WERI-Rb-1 (cell line): ENCODE measurements at regions not wholly inside any gene's neighbourhood (a gene's known extent, or its start where the extent isn't known, plus 50 kb on each side); places are given as distances from the start of the nearest gene placed in this dataset.
A peak's percentile ranks its signal among the peaks of the same experiment; 100 is the strongest.
"Not testable (repeated sequence)": the region's sequence is repeated elsewhere in the genome, so short reads cannot be mapped to it uniquely, and the experiment has no call there.

Experiments used
- DNase-seq: peaks from one replicate; pipeline ENCODE4 v3.0.0-alpha.2; 2020
- H3K27ac ChIP-seq: fragments of 250-450 bp; sonication (Bioruptor Pico); 2 replicates; pipeline ENCODE4 v1.5.1; 2020; ENCODE audit warnings: mild to moderate bottlenecking, moderate library complexity
- H3K27me3 ChIP-seq: fragments of 250-450 bp; sonication (Bioruptor Pico); 2 replicates; pipeline ENCODE4 v1.5.1; 2021; ENCODE audit warnings: mild to moderate bottlenecking, low read depth, moderate library complexity; ENCODE audit not compliant: insufficient read depth, severe bottlenecking
- H3K36me3 ChIP-seq: fragments of 250-450 bp; sonication (Bioruptor Pico); 2 replicates; pipeline ENCODE4 v1.5.1; 2020; ENCODE audit warnings: mild to moderate bottlenecking, moderate library complexity
- H3K4me3 ChIP-seq: 2 replicates; pipeline ENCODE4 v1.5.1; 2011; ENCODE audit warnings: low read depth, mild to moderate bottlenecking, control low read depth, low read length
- H3K9me3 ChIP-seq: fragments of 250-450 bp; sonication (Bioruptor Pico); 2 replicates; pipeline ENCODE4 v1.5.1; 2021; ENCODE audit warnings: mild to moderate bottlenecking, moderate library complexity; ENCODE audit not compliant: severe bottlenecking
- TF ChIP-seq, protein P1 (sequence below): IDR thresholded peaks from 2 replicates; pipeline ENCODE4 v1.5.1; 2011; ENCODE audit warnings: low read depth, mild to moderate bottlenecking, control low read depth, inconsistent platforms, low read length

DNA sequence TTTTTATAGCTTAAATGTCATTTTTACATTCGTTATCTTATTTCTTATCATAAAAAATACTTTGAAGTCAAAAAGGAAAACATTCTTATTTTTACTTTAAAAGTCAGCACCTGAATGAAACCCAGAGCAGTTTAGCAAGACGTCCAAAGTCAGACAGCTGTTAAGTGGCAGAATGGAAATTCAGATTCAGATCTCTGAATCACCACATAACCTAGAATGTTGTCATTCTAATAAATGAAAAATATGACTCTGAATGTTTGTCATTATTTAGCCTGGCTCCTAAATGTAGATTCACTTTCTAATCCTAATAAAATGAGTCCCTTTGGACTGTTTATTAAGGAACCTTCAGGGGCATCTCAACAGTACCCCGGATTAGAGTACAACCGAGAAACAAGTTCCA, 75.2 kb upstream of the RGS7 start:
- H3K27ac ChIP-seq: no peak overlapping the region
- H3K27me3 ChIP-seq: no peaks in the 10 kb centered on the region
- H3K9me3 ChIP-seq: no peaks in the 10 kb centered on the region
- no peak overlapping the region for H3K4me3 ChIP-seq
- DNase-seq: no peak
- TF ChIP-seq, protein P1, sequence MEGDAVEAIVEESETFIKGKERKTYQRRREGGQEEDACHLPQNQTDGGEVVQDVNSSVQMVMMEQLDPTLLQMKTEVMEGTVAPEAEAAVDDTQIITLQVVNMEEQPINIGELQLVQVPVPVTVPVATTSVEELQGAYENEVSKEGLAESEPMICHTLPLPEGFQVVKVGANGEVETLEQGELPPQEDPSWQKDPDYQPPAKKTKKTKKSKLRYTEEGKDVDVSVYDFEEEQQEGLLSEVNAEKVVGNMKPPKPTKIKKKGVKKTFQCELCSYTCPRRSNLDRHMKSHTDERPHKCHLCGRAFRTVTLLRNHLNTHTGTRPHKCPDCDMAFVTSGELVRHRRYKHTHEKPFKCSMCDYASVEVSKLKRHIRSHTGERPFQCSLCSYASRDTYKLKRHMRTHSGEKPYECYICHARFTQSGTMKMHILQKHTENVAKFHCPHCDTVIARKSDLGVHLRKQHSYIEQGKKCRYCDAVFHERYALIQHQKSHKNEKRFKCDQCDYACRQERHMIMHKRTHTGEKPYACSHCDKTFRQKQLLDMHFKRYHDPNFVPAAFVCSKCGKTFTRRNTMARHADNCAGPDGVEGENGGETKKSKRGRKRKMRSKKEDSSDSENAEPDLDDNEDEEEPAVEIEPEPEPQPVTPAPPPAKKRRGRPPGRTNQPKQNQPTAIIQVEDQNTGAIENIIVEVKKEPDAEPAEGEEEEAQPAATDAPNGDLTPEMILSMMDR: no peak
- H3K36me3 ChIP-seq: no peaks in the 10 kb centered on the region

DNA sequence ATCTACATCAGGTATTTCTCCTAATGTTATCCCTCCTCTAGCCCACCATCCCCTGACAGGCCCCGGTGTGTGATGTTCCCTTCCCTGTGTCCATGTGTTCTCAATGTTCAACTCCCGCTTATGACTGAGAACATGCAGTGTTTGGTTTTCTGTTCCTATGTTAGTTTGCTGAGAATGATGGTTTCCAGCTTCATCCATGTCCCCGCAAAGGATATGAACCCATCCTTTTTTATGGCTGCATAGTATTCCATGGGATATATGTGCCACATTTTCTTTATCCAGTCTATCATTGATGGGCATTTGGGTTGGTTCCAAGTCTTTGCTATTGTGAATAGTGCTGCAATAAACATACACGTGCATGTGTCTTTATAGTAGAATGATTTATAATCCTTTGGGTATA, 68.1 kb upstream of the RGS7 start:
- H3K27me3 ChIP-seq, H3K9me3 ChIP-seq, H3K27ac ChIP-seq, H3K36me3 ChIP-seq, H3K4me3 ChIP-seq, DNase-seq: not testable (repeated sequence)

DNA sequence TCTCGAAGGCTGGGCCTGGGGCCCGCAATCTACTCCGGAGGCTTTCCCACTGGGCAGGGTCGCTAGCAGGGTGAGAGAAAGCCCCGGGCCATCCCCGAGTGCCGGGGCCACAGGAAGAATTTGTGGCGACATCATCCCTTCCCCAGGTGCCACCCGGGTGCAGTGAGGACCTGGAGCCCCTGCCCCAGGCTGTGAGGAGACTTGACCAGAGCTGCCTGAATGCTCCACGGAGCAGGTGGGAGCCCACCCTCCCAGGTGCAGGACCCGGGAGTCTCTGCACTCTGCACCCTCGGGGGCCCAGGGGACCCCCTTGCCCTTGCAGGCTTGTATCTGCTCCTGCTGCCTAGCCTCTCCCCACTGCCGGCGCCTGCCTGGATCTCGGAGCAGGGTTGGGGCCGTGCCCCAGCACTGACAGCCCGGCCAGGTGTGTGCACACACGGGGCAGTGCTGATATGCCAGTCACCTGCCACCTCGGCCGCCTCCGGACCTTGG, 67.5 kb upstream of the RGS7 start:
- TF ChIP-seq, protein P1: no peak
- peak overlapping the region; percentile 49 for H3K27ac ChIP-seq
- no peak for DNase-seq
- H3K36me3 ChIP-seq: no peaks in the 10 kb centered on the region
- H3K4me3 ChIP-seq: peak overlapping the region; percentile 74
- H3K9me3 ChIP-seq: no peaks in the 10 kb centered on the region
- H3K27me3 ChIP-seq: no peaks in the 10 kb centered on the region

DNA sequence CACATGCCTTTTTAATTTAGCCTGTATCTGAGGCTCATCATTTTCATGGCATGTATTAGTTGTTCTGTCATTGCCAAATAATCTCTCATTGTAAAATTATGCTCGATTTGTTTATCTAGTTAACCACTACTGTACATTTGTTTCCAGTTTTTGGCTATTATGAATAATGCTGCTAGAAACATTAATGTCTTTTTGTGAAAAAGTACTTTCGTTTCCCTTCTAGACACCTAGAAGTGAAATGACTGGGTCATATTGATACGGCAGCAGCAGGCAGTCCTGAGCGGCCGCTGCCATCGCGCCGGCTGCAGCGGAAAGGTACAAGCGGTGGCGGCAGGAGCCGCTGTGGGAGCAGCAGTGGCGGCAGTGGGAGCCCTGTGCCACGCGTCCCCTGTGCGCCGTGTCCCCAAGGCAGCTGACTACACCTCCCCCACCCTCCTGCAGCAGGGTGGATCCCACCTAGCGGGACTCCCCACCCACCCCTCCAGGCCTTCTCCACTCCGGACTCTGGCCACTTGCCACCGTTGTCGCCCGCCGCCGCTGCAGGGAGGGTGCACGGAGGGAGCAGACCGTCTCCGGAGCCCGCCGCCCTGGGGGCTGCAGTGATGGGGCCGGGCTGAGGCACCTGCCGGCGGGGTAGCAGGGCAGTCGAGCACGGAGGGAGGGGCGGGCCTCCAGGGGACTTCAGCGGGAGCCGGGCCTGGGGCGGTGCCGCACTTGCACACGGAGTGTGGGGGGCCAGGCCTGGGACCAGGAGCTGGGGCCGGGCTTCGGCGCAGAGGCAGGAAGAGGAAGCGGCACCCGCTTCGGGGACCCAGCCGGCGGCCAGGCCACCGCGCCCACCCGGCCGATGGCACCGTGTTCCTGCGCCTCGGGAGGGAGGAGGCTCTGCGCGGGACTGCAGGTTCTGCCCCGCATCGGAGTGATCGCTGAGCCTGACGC, 66.8 kb upstream of the RGS7 start:
- Histone ChIP-seq H3K9me3 (no peaks in the 10 kb centered on the region), H3K4me3 (peak overlapping the region; percentile 74), H3K36me3 (no peaks in the 10 kb centered on the region), H3K27me3 (no peaks in the 10 kb centered on the region), H3K27ac (peak overlapping the region; percentile 49)
- DNase-seq: peak; percentile 86
- TF ChIP-seq, protein P1: peak; percentile 76

DNA sequence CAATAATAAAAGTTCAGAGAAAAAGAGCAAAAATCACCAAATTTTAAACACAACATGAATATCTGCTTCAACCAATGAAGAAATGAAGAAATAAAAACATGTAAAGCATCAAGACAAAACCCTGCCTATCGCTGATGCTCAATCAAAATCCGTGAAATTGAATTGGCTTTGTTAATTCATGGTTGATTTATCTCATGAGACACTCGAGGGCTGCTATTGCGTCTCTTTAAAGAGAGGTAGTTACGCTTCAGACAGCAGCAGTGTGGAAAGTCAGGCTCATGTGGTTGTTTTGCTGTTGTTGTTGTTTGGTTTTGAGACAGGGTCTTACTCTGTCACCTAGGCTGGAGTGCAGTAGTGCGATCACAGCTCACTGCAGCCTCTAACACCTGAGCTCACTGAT, 65.5 kb upstream of the RGS7 start:
- Histone ChIP-seq H3K9me3 (no peaks in the 10 kb centered on the region), H3K4me3 (no peak overlapping the region), H3K27me3 (no peaks in the 10 kb centered on the region), H3K36me3 (no peaks in the 10 kb centered on the region), H3K27ac (no peak overlapping the region)
- TF ChIP-seq, protein P1: no peak
- DNase-seq: no peak

DNA sequence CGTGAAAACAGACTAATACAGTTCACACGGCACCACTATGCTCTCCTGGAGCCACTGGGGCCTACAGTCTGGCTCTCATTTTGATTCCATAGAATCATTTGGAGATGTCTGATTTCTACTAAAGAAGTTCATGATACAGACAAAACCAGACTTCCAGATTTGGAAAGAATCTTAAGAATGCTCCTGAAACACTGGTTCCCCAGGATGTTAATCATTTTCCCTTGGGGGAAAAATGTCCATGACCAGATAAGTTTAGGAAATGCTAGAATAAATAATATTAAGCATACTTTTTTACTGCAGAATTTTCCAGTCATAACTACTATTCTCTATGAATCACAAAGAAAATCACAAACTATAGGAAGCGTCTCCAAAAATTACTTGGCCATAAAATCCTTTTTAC, 63.0 kb upstream of the RGS7 start:
- no peak for DNase-seq
- Histone ChIP-seq H3K9me3 (no peaks in the 10 kb centered on the region), H3K4me3 (no peak overlapping the region), H3K27me3 (no peaks in the 10 kb centered on the region), H3K27ac (no peak overlapping the region), H3K36me3 (no peaks in the 10 kb centered on the region)
- TF ChIP-seq, protein P1: no peak
